ENCODE measurements at regions not wholly inside any gene's neighbourhood (a gene's known extent, or its start where the extent isn't known, plus 50 kb on each side); places are given as distances from the start of the nearest gene placed in this dataset.

GRCh38 chr18:24791751-24792545, 331.5 kb downstream of the HRH4 start:
- TF ChIP-seq, protein P1, sequence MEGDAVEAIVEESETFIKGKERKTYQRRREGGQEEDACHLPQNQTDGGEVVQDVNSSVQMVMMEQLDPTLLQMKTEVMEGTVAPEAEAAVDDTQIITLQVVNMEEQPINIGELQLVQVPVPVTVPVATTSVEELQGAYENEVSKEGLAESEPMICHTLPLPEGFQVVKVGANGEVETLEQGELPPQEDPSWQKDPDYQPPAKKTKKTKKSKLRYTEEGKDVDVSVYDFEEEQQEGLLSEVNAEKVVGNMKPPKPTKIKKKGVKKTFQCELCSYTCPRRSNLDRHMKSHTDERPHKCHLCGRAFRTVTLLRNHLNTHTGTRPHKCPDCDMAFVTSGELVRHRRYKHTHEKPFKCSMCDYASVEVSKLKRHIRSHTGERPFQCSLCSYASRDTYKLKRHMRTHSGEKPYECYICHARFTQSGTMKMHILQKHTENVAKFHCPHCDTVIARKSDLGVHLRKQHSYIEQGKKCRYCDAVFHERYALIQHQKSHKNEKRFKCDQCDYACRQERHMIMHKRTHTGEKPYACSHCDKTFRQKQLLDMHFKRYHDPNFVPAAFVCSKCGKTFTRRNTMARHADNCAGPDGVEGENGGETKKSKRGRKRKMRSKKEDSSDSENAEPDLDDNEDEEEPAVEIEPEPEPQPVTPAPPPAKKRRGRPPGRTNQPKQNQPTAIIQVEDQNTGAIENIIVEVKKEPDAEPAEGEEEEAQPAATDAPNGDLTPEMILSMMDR (IDR thresholded peaks at IDR 0.05; ENCODE audit: low read depth, low read length, missing input control) = no peak
- TF ChIP-seq, protein P2, sequence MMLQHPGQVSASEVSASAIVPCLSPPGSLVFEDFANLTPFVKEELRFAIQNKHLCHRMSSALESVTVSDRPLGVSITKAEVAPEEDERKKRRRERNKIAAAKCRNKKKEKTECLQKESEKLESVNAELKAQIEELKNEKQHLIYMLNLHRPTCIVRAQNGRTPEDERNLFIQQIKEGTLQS (IDR thresholded peaks at IDR 0.05) = no peak
- no peak for TF ChIP-seq SP1 (IDR thresholded peaks at IDR 0.05)

All from liver (tissue), 3 donors.